ENCODE measurements at regions not wholly inside any gene's neighbourhood (a gene's known extent, or its start where the extent isn't known, plus 50 kb on each side); places are given as distances from the start of the nearest gene placed in this dataset.
A peak's percentile ranks its signal among the peaks of the same experiment; 100 is the strongest.

GRCh38 chr6:44563397-44563796 is 175.9 kb downstream of the CDC5L start:
- no peak overlapping the region for H3K4me3 ChIP-seq (ENCODE audit: low read length)
- TF ChIP-seq, protein P1, sequence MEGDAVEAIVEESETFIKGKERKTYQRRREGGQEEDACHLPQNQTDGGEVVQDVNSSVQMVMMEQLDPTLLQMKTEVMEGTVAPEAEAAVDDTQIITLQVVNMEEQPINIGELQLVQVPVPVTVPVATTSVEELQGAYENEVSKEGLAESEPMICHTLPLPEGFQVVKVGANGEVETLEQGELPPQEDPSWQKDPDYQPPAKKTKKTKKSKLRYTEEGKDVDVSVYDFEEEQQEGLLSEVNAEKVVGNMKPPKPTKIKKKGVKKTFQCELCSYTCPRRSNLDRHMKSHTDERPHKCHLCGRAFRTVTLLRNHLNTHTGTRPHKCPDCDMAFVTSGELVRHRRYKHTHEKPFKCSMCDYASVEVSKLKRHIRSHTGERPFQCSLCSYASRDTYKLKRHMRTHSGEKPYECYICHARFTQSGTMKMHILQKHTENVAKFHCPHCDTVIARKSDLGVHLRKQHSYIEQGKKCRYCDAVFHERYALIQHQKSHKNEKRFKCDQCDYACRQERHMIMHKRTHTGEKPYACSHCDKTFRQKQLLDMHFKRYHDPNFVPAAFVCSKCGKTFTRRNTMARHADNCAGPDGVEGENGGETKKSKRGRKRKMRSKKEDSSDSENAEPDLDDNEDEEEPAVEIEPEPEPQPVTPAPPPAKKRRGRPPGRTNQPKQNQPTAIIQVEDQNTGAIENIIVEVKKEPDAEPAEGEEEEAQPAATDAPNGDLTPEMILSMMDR (IDR thresholded peaks at IDR 0.05; ENCODE audit: insufficient read depth, low read depth, low read length, missing control alignments): no peak
- peak; percentile 58 for DNase-seq (ENCODE audit: low read depth)

DNA sequence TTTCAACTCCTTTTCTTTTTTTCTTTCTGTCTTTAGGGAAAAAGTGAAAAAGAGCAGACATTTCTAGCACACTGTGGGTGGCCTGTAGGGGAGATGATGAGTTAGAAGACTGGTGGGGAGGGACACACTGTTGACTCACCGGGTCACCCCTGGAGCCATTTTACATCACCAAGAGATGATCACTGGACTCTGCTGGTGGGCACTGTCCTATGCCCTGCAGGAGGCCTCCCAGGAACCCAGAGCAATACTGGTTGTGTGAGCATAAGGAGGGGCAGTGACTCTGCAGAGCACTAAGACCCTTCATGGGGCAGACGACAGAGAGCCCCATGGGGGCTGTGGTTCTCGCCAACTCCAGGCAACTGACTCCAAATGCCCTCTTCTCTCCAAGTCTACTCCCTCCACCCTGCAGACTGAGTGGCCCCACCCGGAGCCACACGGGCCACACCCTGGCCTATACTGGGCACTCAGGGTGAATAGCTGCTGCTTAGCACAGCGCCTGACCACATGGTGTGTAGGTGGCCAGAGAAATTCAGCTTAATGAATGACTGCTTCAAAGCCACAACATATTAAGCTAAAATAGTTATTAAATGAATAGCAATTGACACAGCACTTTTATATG is 177.5 kb downstream of the CDC5L start:
- TF ChIP-seq, protein P1 (IDR thresholded peaks at IDR 0.05; ENCODE audit: insufficient read depth, low read depth, low read length, missing control alignments): no peak
- DNase-seq (ENCODE audit: low read depth): no peak
- H3K4me3 ChIP-seq (ENCODE audit: low read length): no peak overlapping the region

- DNase-seq (ENCODE audit: low read depth): no peak
- no peak overlapping the region for H3K4me3 ChIP-seq (ENCODE audit: low read length)
- TF ChIP-seq, protein P1 (IDR thresholded peaks at IDR 0.05; ENCODE audit: insufficient read depth, low read depth, low read length, missing control alignments): no peak
Observed at GRCh38 chr6:44567406-44567805, 179.9 kb downstream of the CDC5L start.

DNA sequence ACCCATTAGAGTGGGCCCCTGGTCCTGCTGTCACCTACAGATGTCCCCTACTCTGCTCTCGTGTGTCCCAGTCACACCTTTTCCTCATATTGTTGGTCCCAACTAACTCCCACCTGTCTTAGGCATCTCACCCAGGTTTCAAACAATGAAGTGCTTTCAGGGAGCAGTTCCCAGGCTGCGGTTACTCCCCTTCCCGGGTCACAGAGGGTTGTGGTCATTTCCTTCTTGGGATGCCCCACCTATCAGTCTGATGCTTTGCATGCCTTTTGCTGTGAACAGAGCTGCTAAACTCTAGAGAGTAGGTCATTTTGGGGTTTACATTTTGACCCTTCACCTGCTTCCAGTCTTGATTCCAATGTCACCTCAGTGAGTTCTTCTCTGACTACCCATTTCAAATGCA is 181.6 kb downstream of the CDC5L start:
- TF ChIP-seq, protein P1 (IDR thresholded peaks at IDR 0.05; ENCODE audit: insufficient read depth, low read depth, low read length, missing control alignments): no peak
- no peak for DNase-seq (ENCODE audit: low read depth)
- no peak overlapping the region for H3K4me3 ChIP-seq (ENCODE audit: low read length)

GRCh38 chr6:44569931-44570385 is 182.5 kb downstream of the CDC5L start:
- TF ChIP-seq, protein P1 (IDR thresholded peaks at IDR 0.05; ENCODE audit: insufficient read depth, low read depth, low read length, missing control alignments): no peak
- H3K4me3 ChIP-seq (ENCODE audit: low read length): no peak overlapping the region
- no peak for DNase-seq (ENCODE audit: low read depth)

DNA sequence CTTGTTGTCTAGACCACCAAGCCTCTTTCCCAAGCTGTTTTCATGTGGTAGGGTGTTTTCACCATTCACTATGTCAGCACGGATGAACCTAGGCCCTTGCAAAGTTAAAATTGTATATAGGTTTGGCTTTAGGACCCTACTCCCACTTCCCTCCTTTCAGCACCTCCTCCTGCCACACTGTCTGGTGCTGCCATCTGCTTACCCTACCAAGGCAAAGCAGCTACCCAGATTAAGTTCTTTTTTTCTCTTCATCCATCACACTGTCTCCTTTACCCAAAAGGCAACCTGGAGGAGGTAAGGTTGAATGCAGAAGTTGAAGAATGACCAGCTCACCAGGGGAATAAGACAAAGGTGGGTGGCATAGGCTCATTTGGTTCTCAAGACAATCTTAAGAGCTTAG is 184.0 kb downstream of the CDC5L start:
- TF ChIP-seq, protein P1 (IDR thresholded peaks at IDR 0.05; ENCODE audit: insufficient read depth, low read depth, low read length, missing control alignments): peak; percentile 11
- no peak for DNase-seq (ENCODE audit: low read depth)
- no peak overlapping the region for H3K4me3 ChIP-seq (ENCODE audit: low read length)

- no peak for DNase-seq (ENCODE audit: low read depth)
- no peak overlapping the region for H3K4me3 ChIP-seq (ENCODE audit: low read length)
- TF ChIP-seq, protein P1 (IDR thresholded peaks at IDR 0.05; ENCODE audit: insufficient read depth, low read depth, low read length, missing control alignments): no peak
Observed at GRCh38 chr6:44572346-44572745, 184.8 kb downstream of the CDC5L start.

Data from epithelial cell of esophagus (primary cell).